ENCODE measurements at regions not wholly inside any gene's neighbourhood (a gene's known extent, or its start where the extent isn't known, plus 50 kb on each side); places are given as distances from the start of the nearest gene placed in this dataset.

GRCh38 chr12:118749646-118750045 is 231.7 kb upstream of the SRRM4 start:
- TF ChIP-seq CTCF (IDR thresholded peaks at IDR 0.05 in 8 of 11, conservative IDR thresholded peaks at IDR 0.05 in 3 of 11), result no peak
- TF ChIP-seq POLR2A (IDR thresholded peaks at IDR 0.05), result no peak
- TF ChIP-seq POLR2AphosphoS5 (IDR thresholded peaks at IDR 0.05), result no peak

Measured in spleen (tissue), 7 donors.